GM23248 (cell line): ENCODE measurements at regions not wholly inside any gene's neighbourhood (a gene's known extent, or its start where the extent isn't known, plus 50 kb on each side); places are given as distances from the start of the nearest gene placed in this dataset.

ENCODE experiments used
- DNase-seq: peaks from one replicate; pipeline ENCODE4 v3.0.0-alpha.2; 2015
- H2AFZ ChIP-seq: fragments of 200-600 bp; sonication (generic); 2 replicates; pipeline ENCODE4 v1.6.1; 2016; ENCODE audit warnings: antibody characterized with exemption
- H3F3A ChIP-seq: fragments of 200-600 bp; sonication (generic); 2 replicates; pipeline ENCODE4 v1.6.1; 2016; ENCODE audit warnings: mild to moderate bottlenecking, antibody characterized with exemption, mixed run types; ENCODE audit not compliant: insufficient read depth
- H3K27ac ChIP-seq: fragments of 200-600 bp; sonication (generic); 2 replicates; pipeline ENCODE4 v1.5.1; 2016; ENCODE audit warnings: mild to moderate bottlenecking
- H3K27me3 ChIP-seq: fragments of 200-600 bp; sonication (generic); replicated peaks from 2 replicates; pipeline ENCODE4 v1.6.1; 2016; ENCODE audit warnings: mild to moderate bottlenecking; ENCODE audit not compliant: insufficient read depth
- H3K36me3 ChIP-seq: fragments of 200-600 bp; sonication (generic); 2 replicates; pipeline ENCODE4 v1.6.1; 2016; ENCODE audit warnings: low read depth, mild to moderate bottlenecking
- H3K4me1 ChIP-seq: fragments of 200-600 bp; sonication (generic); 2 replicates; pipeline ENCODE4 v1.6.1; 2016; ENCODE audit warnings: mild to moderate bottlenecking; ENCODE audit not compliant: insufficient read depth
- H3K4me2 ChIP-seq: fragments of 200-600 bp; sonication (generic); one replicate; pipeline ENCODE4 v1.6.1; 2016; ENCODE audit warnings: mild to moderate bottlenecking; ENCODE audit not compliant: unreplicated experiment
- H3K4me3 ChIP-seq: fragments of 200-600 bp; sonication (generic); 2 replicates; pipeline ENCODE4 v1.5.1; 2016; ENCODE audit warnings: mild to moderate bottlenecking
- H3K79me2 ChIP-seq: fragments of 200-600 bp; sonication (generic); 2 replicates; pipeline ENCODE4 v1.6.1; 2016; ENCODE audit warnings: mild to moderate bottlenecking; ENCODE audit not compliant: insufficient read depth
- H3K9ac ChIP-seq: fragments of 200-600 bp; sonication (generic); 2 replicates; pipeline ENCODE4 v1.6.1; 2016; ENCODE audit warnings: mild to moderate bottlenecking
- H3K9me2 ChIP-seq: fragments of 200-600 bp; sonication (generic); 2 replicates; pipeline ENCODE4 v1.6.1; 2016; ENCODE audit warnings: mixed run types, mild to moderate bottlenecking, moderate library complexity; ENCODE audit not compliant: insufficient read depth
- H3K9me3 ChIP-seq: fragments of 200-600 bp; sonication (generic); one replicate; pipeline ENCODE4 v1.6.1; 2017; ENCODE audit warnings: low read depth
- H4K20me1 ChIP-seq: fragments of 200-600 bp; sonication (generic); 2 replicates; pipeline ENCODE4 v1.6.0; 2016; ENCODE audit not compliant: insufficient read depth
- EZH2 ChIP-seq: fragments of 200-600 bp; sonication (generic); IDR thresholded peaks from 2 replicates; pipeline ENCODE4 v1.6.1; 2018; ENCODE audit warnings: antibody characterized with exemption, mild to moderate bottlenecking; ENCODE audit not compliant: insufficient read depth, poor library complexity, severe bottlenecking
- EZH2phosphoT487 ChIP-seq: fragments of 200-600 bp; sonication (generic); IDR thresholded peaks from 2 replicates; pipeline ENCODE4 v1.6.1; 2018; ENCODE audit warnings: antibody characterized with exemption, moderate library complexity, mild to moderate bottlenecking, low read depth; ENCODE audit not compliant: insufficient read depth
- WGBS, 2 experiments: methylation state at CpG; one replicate each; pipeline ENCODE4 v1.1.6; 2015 to 2017; ENCODE audit warnings: low lambda C conversion rate in 2 of 2, low coverage in 1 of 2; ENCODE audit errors: missing lambda C conversion rate in 2 of 2; 5-methylcytosine and 5-hydroxymethylcytosine counted together
- in situ Hi-C: fragments of 300-500 bp; cut with MboI; formaldehyde crosslinking; loops from 2 replicates; pipeline ENCODE4 v1.15.0; 2020

GRCh38 chr18:29153091-29153490 lies 976.2 kb upstream of the CDH2 start:
- Histone ChIP-seq H3K4me1 (peaks cover 41% of the 10 kb centered on the region), H3K27me3 (no peaks in the 10 kb centered on the region), H3K9me2 (no peaks in the 10 kb centered on the region), H3K27ac (0 out of 2 replicates have a peak overlapping the region, but pooled peaks have one; percentile 79), H3K9me3 (no peaks in the 10 kb centered on the region), H3K79me2 (no peaks in the 10 kb centered on the region), H3F3A (peaks cover 47% of the 10 kb centered on the region), H3K4me3 (no peak overlapping the region), H3K36me3 (no peaks in the 10 kb centered on the region), H2AFZ (0 out of 2 replicates have a peak overlapping the region, but pooled peaks have one; percentile 36), H3K4me2 (peak overlapping the region; percentile 3), H4K20me1 (no peaks in the 10 kb centered on the region), H3K9ac (no peak overlapping the region)
- DNase-seq, result no peak
- WGBS, 2 experiments, result 68 to 71% methylated on average over 7 of the region's 7 CpGs
- TF ChIP-seq EZH2, result no peak
- TF ChIP-seq EZH2phosphoT487, result no peak
- in situ Hi-C loops, result no loop called here

GRCh38 chr18:29147944-29148343 lies 971.0 kb upstream of the CDH2 start:
- no peaks in the 10 kb centered on the region for H3K36me3 ChIP-seq
- H3K4me3 ChIP-seq, result no peak overlapping the region
- peaks cover 2% of the 10 kb centered on the region for H3F3A ChIP-seq
- in situ Hi-C loops, result no loop called here
- H3K79me2 ChIP-seq, result no peaks in the 10 kb centered on the region
- TF ChIP-seq EZH2, result no peak
- no peak for TF ChIP-seq EZH2phosphoT487
- peak; percentile 62 for DNase-seq
- peaks cover 5% of the 10 kb centered on the region; the same call in 1 of the 2 replicates for H3K4me1 ChIP-seq
- no peaks in the 10 kb centered on the region for H3K27me3 ChIP-seq
- WGBS, 2 experiments, result 52 to 55% methylated on average over 2 of the region's 2 CpGs
- H3K9me3 ChIP-seq, result no peaks in the 10 kb centered on the region
- H2AFZ ChIP-seq, result peak overlapping the region; percentile 60
- H3K4me2 ChIP-seq, result peak overlapping the region; percentile 8
- no peak overlapping the region for H3K27ac ChIP-seq
- no peak overlapping the region for H3K9ac ChIP-seq
- no peaks in the 10 kb centered on the region for H3K9me2 ChIP-seq
- no peaks in the 10 kb centered on the region for H4K20me1 ChIP-seq

- peaks cover 4% of the 10 kb centered on the region; the same call in 1 of the 2 replicates for H3K4me1 ChIP-seq
- WGBS, 2 experiments, result 40 to 47% methylated on average over 4 of the region's 4 CpGs
- no peaks in the 10 kb centered on the region for H3K79me2 ChIP-seq
- H2AFZ ChIP-seq, result peak overlapping the region; percentile 5; the same call in 1 of the 2 replicates
- H3K9me2 ChIP-seq, result no peaks in the 10 kb centered on the region
- H3K4me2 ChIP-seq, result no peak overlapping the region
- no peak for TF ChIP-seq EZH2phosphoT487
- TF ChIP-seq EZH2, result no peak
- DNase-seq, result no peak
- no peak overlapping the region for H3K4me3 ChIP-seq
- no peaks in the 10 kb centered on the region for H4K20me1 ChIP-seq
- in situ Hi-C loops, result no loop called here
- H3K27ac ChIP-seq, result no peak overlapping the region
- H3F3A ChIP-seq, result no peaks in the 10 kb centered on the region
- no peak overlapping the region for H3K9ac ChIP-seq
- no peaks in the 10 kb centered on the region for H3K27me3 ChIP-seq
- no peaks in the 10 kb centered on the region for H3K36me3 ChIP-seq
- no peaks in the 10 kb centered on the region for H3K9me3 ChIP-seq
Observed at GRCh38 chr18:29146068-29146467, 969.1 kb upstream of the CDH2 start.

- no peaks in the 10 kb centered on the region for H3K79me2 ChIP-seq
- TF ChIP-seq EZH2phosphoT487 (no peak), EZH2 (no peak)
- no peaks in the 10 kb centered on the region for H3K36me3 ChIP-seq
- no peaks in the 10 kb centered on the region for H3F3A ChIP-seq
- H3K4me1 ChIP-seq, result no peaks in the 10 kb centered on the region
- H3K27ac ChIP-seq, result no peak overlapping the region
- DNase-seq, result no peak
- H3K27me3 ChIP-seq, result no peaks in the 10 kb centered on the region
- H3K4me3 ChIP-seq, result no peak overlapping the region
- no peaks in the 10 kb centered on the region; the same call in 1 of the 2 replicates for H3K9me2 ChIP-seq
- H3K4me2 ChIP-seq, result no peak overlapping the region
- no peak overlapping the region for H2AFZ ChIP-seq
- H3K9ac ChIP-seq, result no peak overlapping the region
- in situ Hi-C loops, result no loop called here
- WGBS, 2 experiments, result 78 to 80% methylated on average over 2 of the region's 2 CpGs
- no peaks in the 10 kb centered on the region for H3K9me3 ChIP-seq
- no peaks in the 10 kb centered on the region for H4K20me1 ChIP-seq
Observed at GRCh38 chr18:29140590-29140989, 963.7 kb upstream of the CDH2 start.
